GM12892 (cell line): ENCODE measurements at regions not wholly inside any gene's neighbourhood (a gene's known extent, or its start where the extent isn't known, plus 50 kb on each side); places are given as distances from the start of the nearest gene placed in this dataset.

Experiments
- POLR2A ChIP-seq: IDR thresholded peaks from 2 replicates; pipeline ENCODE4 v1.6.1; 2011; ENCODE audit warnings: low read depth, low read length, control low read depth
- POLR2AphosphoS5 ChIP-seq: IDR thresholded peaks from 2 replicates; pipeline ENCODE4 v1.6.1; 2011; ENCODE audit warnings: low read depth, low read length, control low read depth
- TAF1 ChIP-seq: IDR thresholded peaks from 2 replicates; pipeline ENCODE4 v1.6.1; 2011; ENCODE audit warnings: low read depth, mild to moderate bottlenecking, control low read depth, low read length, borderline replicate concordance

DNA sequence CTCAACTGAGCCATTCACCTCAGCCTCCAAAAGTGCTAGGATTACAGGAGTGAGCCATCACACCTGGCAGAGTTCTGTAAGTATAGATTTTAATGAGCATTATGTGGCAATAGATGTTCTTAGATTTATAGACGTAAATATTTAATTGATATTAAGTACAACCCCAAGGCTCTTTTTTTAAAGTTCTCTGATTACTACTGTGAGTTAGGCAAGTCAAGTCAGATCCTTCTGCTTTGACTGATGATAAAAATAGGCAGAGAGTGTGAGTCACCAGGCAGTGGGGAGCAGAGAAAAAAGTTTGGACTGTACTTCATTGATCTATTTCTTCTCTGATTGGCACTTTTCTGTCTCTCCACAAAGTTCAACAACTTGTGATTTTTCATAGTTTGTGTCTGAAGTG is 1379.9 kb downstream of the UQCRFS1 start:
- no peak for TF ChIP-seq POLR2AphosphoS5
- TF ChIP-seq POLR2A, result no peak
- no peak for TF ChIP-seq TAF1
